ENCODE measurements at regions not wholly inside any gene's neighbourhood (a gene's known extent, or its start where the extent isn't known, plus 50 kb on each side); places are given as distances from the start of the nearest gene placed in this dataset.

DNA sequence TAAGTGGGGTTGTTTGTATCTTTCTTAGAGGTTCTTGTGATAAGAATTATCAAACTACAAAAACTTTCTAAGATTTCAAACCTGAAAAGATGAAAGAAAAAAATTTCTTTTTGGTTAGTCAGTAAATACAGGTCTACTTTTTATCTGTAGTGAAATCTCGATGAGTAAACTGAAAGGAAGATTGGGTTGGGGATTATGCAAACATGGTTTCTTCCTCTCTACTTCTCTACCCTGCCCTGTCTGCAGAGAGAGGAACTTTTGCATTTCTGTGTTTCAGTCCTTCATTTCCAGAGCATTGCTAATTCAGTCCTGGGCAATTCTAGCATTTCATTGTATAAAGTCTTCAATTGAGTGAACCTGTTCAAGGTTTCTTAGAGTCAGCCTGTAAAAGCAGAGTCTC, 51.6 kb upstream of the IL2 start:
- no peak for DNase-seq
